ENCODE measurements at regions not wholly inside any gene's neighbourhood (a gene's known extent, or its start where the extent isn't known, plus 50 kb on each side); places are given as distances from the start of the nearest gene placed in this dataset.
A peak's percentile ranks its signal among the peaks of the same experiment; 100 is the strongest.

- no peak overlapping the region for H2BK20ac ChIP-seq (ENCODE audit: low read depth, low read length)
- TF ChIP-seq MAFK (IDR thresholded peaks at IDR 0.05; ENCODE audit: low read depth, low read length) (peak; percentile 70), RCOR1 (IDR thresholded peaks at IDR 0.05; ENCODE audit: insufficient replicate concordance, low read length) (no peak), POLR2A (IDR thresholded peaks at IDR 0.05; ENCODE audit: low read depth, low read length) (no peak), RAD21 (IDR thresholded peaks at IDR 0.05; ENCODE audit: low read length) (no peak)
- H4K91ac ChIP-seq (ENCODE audit: insufficient read depth, low read depth, low read length): no peak overlapping the region
- H3K18ac ChIP-seq (ENCODE audit: low read depth, low read length): no peak overlapping the region
- no peaks in the 10 kb centered on the region for H3K9me1 ChIP-seq (ENCODE audit: insufficient read depth, low read length)
- dilution Hi-C loops (cut with HindIII; ENCODE audit: low sequenced_read_pairs, unreplicated experiment) (no loop called here), in situ Hi-C loops (cut with MboI; ENCODE audit: low sequenced_read_pairs) (no loop called here), intact Hi-C loops (cut with micrococcal nuclease) (no loop called here)
- no peaks in the 10 kb centered on the region for H3K27me3 ChIP-seq (ENCODE audit: control insufficient read depth, insufficient read depth, low read length)
- no peak overlapping the region for H3K14ac ChIP-seq (replicated peaks; ENCODE audit: low read depth, low read length)
- BruUV-seq (replicated peaks): no TSS peak
- H2AK9ac ChIP-seq (replicated peaks; ENCODE audit: low read depth, low read length, poor library complexity): no peak overlapping the region
- H3K9me3 ChIP-seq (ENCODE audit: control insufficient read depth, insufficient read depth, low read length): peaks cover 2% of the 10 kb centered on the region; the same call in 1 of the 2 replicates
- no peaks in the 10 kb centered on the region for H4K20me1 ChIP-seq (ENCODE audit: insufficient read depth, low read length)
- H4K8ac ChIP-seq (ENCODE audit: low read depth in 2 of 2, low read length in 2 of 2): no peak overlapping the region
- POLR2A ChIA-PET (ENCODE audit: unreplicated experiment): no interaction called here
- H2BK15ac ChIP-seq (ENCODE audit: low read depth, low read length): no peak overlapping the region
- H3K56ac ChIP-seq (ENCODE audit: extremely low read depth, insufficient read depth, low read length): no peak overlapping the region
- no peak overlapping the region for H3K4ac ChIP-seq (ENCODE audit: low read depth, low read length)
- DNase-seq (no peak), ATAC-seq (ENCODE audit: low read depth) (no peak)
- no peak overlapping the region for H3K27ac ChIP-seq (ENCODE audit: insufficient read depth, low read length)
- no peaks in the 10 kb centered on the region for H3K79me1 ChIP-seq (ENCODE audit: low read depth in 1 of 2, low read length in 2 of 2)
- no peaks in the 10 kb centered on the region for H3K4me1 ChIP-seq (ENCODE audit: control insufficient read depth, insufficient read depth, low read length)
- H3K36me3 ChIP-seq (ENCODE audit: control insufficient read depth, insufficient read depth, low read length): no peaks in the 10 kb centered on the region
- H2AK5ac ChIP-seq (ENCODE audit: low read depth, low read length): no peak overlapping the region
- H3K23ac ChIP-seq (ENCODE audit: low read depth, low read length): no peak overlapping the region
- no peak overlapping the region for H4K5ac ChIP-seq (ENCODE audit: low read depth, low read length)
- H3K9ac ChIP-seq (ENCODE audit: low read depth, low read length): no peak overlapping the region
- no peak overlapping the region for H3K4me2 ChIP-seq (ENCODE audit: low read depth, low read length)
- CTCF ChIA-PET: no interaction called here
- no peak overlapping the region for H2BK120ac ChIP-seq (ENCODE audit: low read depth, low read length)
- H2AFZ ChIP-seq (replicated peaks; ENCODE audit: low read length, poor library complexity): no peak overlapping the region
- no peak overlapping the region for H3K4me3 ChIP-seq (ENCODE audit: insufficient read depth, low read depth, low read length)
- no CpG with 5 or more reads among the region's 1 CpG for WGBS, 2 experiments (ENCODE audit: extremely low coverage in 2 of 2, insufficient read length in 1 of 2)
- no peak overlapping the region for H2BK5ac ChIP-seq (ENCODE audit: low read depth, low read length, poor library complexity, severe bottlenecking)
Measured at GRCh38 chr9:29043072-29043471, 1469.8 kb upstream of the C9orf72 start.
